OCI-LY3 (cell line): ENCODE measurements at regions not wholly inside any gene's neighbourhood (a gene's known extent, or its start where the extent isn't known, plus 50 kb on each side); places are given as distances from the start of the nearest gene placed in this dataset.

ENCODE experiments used
- H2AFZ ChIP-seq: fragments of 200-600, 300-600 bp; shearing (Covaris generic); 2 replicates; pipeline ENCODE4 v1.6.0; 2014; ENCODE audit warnings: antibody characterized with exemption, low read depth, low read length
- H3K27ac ChIP-seq: fragments of 200-600, 300-600 bp; sonication (generic); 2 replicates; pipeline ENCODE4 v1.5.1; 2014; ENCODE audit warnings: mild to moderate bottlenecking, low read length, moderate library complexity, mixed read lengths
- H3K27me3 ChIP-seq: fragments of 200-600, 300-600 bp; sonication (generic); 2 replicates; pipeline ENCODE4 v1.6.1; 2014; ENCODE audit warnings: low read depth, low read length, mixed read lengths
- H3K36me3 ChIP-seq: fragments of 200-600, 300-600 bp; sonication (generic); replicated peaks from 2 replicates; pipeline ENCODE3; 2014; ENCODE audit warnings: low read depth, low read length, mixed read lengths
- H3K4me1 ChIP-seq: fragments of 300-600, 200-600 bp; sonication (generic); 2 replicates; pipeline ENCODE4 v1.6.1; 2014; ENCODE audit warnings: low read length, mixed read lengths
- H3K4me2 ChIP-seq: fragments of 200-600, 300-600 bp; sonication (generic); 2 replicates; pipeline ENCODE4 v1.6.1; 2014; ENCODE audit warnings: low read length, mixed read lengths
- H3K4me3 ChIP-seq: fragments of 300-600, 200-600 bp; sonication (generic); 2 replicates; pipeline ENCODE4 v1.5.1; 2014; ENCODE audit warnings: antibody characterized with exemption, mild to moderate bottlenecking, low read length, moderate library complexity
- H3K79me2 ChIP-seq: fragments of 300-600, 200-600 bp; shearing (Covaris generic); 2 replicates; pipeline ENCODE4 v1.6.1; 2014; ENCODE audit warnings: mild to moderate bottlenecking, low read length, mixed read lengths
- H3K9ac ChIP-seq: fragments of 300-600, 200-600 bp; shearing (Covaris generic); 2 replicates; pipeline ENCODE4 v1.6.0; 2014; ENCODE audit warnings: mild to moderate bottlenecking, low read length, moderate library complexity
- H3K9me3 ChIP-seq: fragments of 200-600, 300-600 bp; shearing (Covaris generic); 2 replicates; pipeline ENCODE4 v1.6.1; 2014; ENCODE audit warnings: low read length, mixed read lengths; ENCODE audit not compliant: insufficient read depth
- H4K20me1 ChIP-seq: fragments of 200-600, 300-600 bp; sonication (generic); 2 replicates; pipeline ENCODE4 v1.6.1; 2016; ENCODE audit warnings: low read length, mixed read lengths; ENCODE audit not compliant: insufficient read depth
- EZH2phosphoT487 ChIP-seq: fragments of 200-600 bp; shearing (Covaris generic); IDR thresholded peaks from 2 replicates; pipeline ENCODE4 v1.6.1; 2018; ENCODE audit warnings: antibody characterized with exemption, mixed run types, low read depth
- TF ChIP-seq, protein P1 (sequence below): fragments of 200-600, 300-600 bp; sonication (generic); IDR thresholded peaks from 2 replicates; pipeline ENCODE4 v1.5.1; 2014; ENCODE audit warnings: antibody characterized with exemption, low read length, low read depth

DNA sequence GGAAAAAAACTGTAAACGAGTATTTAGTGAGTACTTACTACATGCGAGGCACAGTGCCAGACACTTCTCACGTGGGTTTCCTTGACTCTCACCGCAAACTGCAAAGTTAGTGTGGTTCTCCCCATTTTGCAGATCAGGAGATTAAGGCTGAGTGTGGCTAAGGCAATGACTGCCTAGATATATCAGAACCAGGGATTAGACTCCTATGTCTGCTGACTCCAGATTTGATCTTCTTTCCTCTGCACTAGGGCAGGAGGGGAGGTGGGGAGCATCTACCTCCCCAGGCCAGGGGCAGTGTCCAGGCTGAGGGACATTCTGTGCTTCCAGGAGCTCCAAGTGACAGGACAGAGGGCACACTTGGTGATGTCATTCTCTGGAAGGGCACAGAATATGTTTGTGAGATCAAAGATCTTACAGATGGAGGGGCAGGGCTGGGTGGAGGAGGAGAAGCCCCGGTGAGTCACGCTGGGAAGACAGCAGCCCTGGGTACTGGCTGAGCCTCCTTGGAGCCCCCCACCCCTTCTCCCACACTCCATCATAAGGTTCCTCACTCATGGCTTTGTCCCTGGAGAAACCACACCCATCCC, 92.4 kb downstream of the RHOB start:
- H3K9ac ChIP-seq = no peak overlapping the region
- H3K4me2 ChIP-seq = no peak overlapping the region
- H3K4me1 ChIP-seq = no peaks in the 10 kb centered on the region

DNA sequence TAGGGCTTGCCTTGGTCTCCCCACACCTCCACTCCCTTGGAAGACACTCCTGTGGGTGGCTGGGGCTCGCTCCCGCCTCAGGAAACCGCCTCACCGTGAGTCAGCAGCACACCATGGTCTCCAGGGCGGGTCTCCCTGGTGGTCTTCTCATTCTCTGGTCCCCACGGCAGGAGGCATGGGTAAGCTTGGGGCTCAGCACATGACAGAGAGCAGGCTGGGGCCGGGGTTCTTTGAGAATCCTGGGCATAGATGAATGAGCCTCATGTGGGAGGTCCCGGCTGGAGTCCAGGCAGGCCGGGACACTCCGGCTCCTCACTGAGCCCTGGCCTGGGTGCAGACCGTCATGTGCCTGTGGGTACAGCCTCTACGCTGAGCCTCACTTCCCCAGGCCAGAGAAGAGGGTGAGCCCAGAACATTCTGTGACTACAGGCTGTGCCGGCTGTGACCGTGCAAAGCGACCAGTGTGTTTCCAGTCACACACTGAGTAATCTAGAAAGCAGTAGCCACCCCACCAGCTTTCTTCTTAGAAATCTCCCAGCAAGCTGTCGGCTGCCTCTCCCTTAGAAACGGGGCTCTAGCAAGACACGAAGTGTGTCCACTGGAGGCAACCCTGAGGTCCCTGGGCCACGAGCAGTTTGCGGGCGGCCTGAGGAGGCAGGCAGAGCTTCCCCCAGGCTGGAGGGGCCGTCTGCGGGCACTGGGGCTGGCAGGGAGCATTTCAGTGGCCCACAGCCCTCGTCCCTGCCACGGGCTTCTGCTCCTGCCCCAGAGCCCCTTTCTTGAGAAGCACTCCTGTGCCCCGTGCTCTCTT, 93.1 kb downstream of the RHOB start:
- no peak overlapping the region for H3K27ac ChIP-seq
- TF ChIP-seq, protein P1, sequence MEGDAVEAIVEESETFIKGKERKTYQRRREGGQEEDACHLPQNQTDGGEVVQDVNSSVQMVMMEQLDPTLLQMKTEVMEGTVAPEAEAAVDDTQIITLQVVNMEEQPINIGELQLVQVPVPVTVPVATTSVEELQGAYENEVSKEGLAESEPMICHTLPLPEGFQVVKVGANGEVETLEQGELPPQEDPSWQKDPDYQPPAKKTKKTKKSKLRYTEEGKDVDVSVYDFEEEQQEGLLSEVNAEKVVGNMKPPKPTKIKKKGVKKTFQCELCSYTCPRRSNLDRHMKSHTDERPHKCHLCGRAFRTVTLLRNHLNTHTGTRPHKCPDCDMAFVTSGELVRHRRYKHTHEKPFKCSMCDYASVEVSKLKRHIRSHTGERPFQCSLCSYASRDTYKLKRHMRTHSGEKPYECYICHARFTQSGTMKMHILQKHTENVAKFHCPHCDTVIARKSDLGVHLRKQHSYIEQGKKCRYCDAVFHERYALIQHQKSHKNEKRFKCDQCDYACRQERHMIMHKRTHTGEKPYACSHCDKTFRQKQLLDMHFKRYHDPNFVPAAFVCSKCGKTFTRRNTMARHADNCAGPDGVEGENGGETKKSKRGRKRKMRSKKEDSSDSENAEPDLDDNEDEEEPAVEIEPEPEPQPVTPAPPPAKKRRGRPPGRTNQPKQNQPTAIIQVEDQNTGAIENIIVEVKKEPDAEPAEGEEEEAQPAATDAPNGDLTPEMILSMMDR = no peak
- no peak for TF ChIP-seq EZH2phosphoT487
- H3K9ac ChIP-seq = no peak overlapping the region

More for the DNA sequence above, 92.4 kb downstream of the RHOB start:
- Histone ChIP-seq H2AFZ (no peak overlapping the region), H3K36me3 (no peaks in the 10 kb centered on the region), H3K4me3 (no peak overlapping the region), H3K9me3 (no peaks in the 10 kb centered on the region), H3K27ac (no peak overlapping the region), H4K20me1 (no peaks in the 10 kb centered on the region), H3K27me3 (peaks cover 16% of the 10 kb centered on the region), H3K79me2 (no peaks in the 10 kb centered on the region)
- TF ChIP-seq, protein P1 = no peak
- no peak for TF ChIP-seq EZH2phosphoT487

GRCh38 chr2:20540587-20541293, 93.9 kb downstream of the RHOB start:
- H3K4me2 ChIP-seq = no peak overlapping the region
- no peaks in the 10 kb centered on the region for H3K9me3 ChIP-seq
- H3K36me3 ChIP-seq = no peaks in the 10 kb centered on the region
- H3K9ac ChIP-seq = no peak overlapping the region
- no peaks in the 10 kb centered on the region for H3K4me1 ChIP-seq
- TF ChIP-seq, protein P1 = no peak
- no peak for TF ChIP-seq EZH2phosphoT487
- no peak overlapping the region for H3K4me3 ChIP-seq
- H2AFZ ChIP-seq = no peak overlapping the region
- H4K20me1 ChIP-seq = no peaks in the 10 kb centered on the region
- no peak overlapping the region for H3K27ac ChIP-seq
- H3K79me2 ChIP-seq = no peaks in the 10 kb centered on the region
- H3K27me3 ChIP-seq = peaks cover 18% of the 10 kb centered on the region

More for the DNA sequence above, 93.1 kb downstream of the RHOB start:
- Histone ChIP-seq H4K20me1 (no peaks in the 10 kb centered on the region), H3K36me3 (no peaks in the 10 kb centered on the region), H3K27me3 (peaks cover 18% of the 10 kb centered on the region), H2AFZ (no peak overlapping the region), H3K4me3 (no peak overlapping the region), H3K79me2 (no peaks in the 10 kb centered on the region), H3K4me2 (no peak overlapping the region), H3K4me1 (no peaks in the 10 kb centered on the region), H3K9me3 (no peaks in the 10 kb centered on the region)

GRCh38 chr2:20541294-20541640, 94.4 kb downstream of the RHOB start:
- H3K9me3 ChIP-seq = no peaks in the 10 kb centered on the region
- H3K4me1 ChIP-seq = no peaks in the 10 kb centered on the region
- TF ChIP-seq, protein P1 = no peak
- TF ChIP-seq EZH2phosphoT487 = no peak
- H3K79me2 ChIP-seq = no peaks in the 10 kb centered on the region
- no peaks in the 10 kb centered on the region for H4K20me1 ChIP-seq
- H2AFZ ChIP-seq = no peak overlapping the region
- no peaks in the 10 kb centered on the region for H3K36me3 ChIP-seq
- no peak overlapping the region for H3K27ac ChIP-seq
- H3K9ac ChIP-seq = no peak overlapping the region
- H3K27me3 ChIP-seq = peaks cover 18% of the 10 kb centered on the region
- no peak overlapping the region for H3K4me2 ChIP-seq
- H3K4me3 ChIP-seq = no peak overlapping the region
